Cerebellar cortex (tissue), 1 donor: ENCODE measurements at regions not wholly inside any gene's neighbourhood (a gene's known extent, or its start where the extent isn't known, plus 50 kb on each side); places are given as distances from the start of the nearest gene placed in this dataset.

Source experiments
- DNase-seq: peaks from one replicate; pipeline ENCODE4 v3.0.0-alpha.2; 2015; ENCODE audit warnings: low spot score

- no peak for DNase-seq
Observed at GRCh38 chr12:14279845-14280244, 85.6 kb upstream of the ATF7IP start.

DNA sequence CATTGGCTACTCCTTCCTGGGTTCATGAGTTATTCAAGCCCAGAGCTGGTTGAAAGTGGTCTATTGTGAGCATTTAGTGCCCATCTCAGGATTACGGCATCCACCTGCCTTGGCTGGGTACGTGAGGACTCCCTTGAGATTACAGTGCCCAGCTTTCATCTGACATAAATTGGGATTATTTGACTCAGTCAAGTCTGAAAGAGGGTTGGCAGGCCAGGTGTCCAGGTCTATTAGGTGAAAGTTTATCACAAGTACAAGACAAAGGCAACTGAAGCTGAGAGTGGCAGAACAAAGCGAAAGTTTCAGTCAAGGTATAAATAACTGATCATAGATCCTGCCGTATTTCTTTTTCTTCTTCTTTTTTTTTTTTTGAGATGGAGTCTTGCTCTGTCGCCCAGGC is 84.6 kb upstream of the ATF7IP start:
- no peak for DNase-seq

GRCh38 chr12:14281539-14281938 is 83.9 kb upstream of the ATF7IP start:
- no peak for DNase-seq

- DNase-seq = no peak
Observed at GRCh38 chr12:14283489-14284144, 81.9 kb upstream of the ATF7IP start.

GRCh38 chr12:14284184-14284722 is 81.2 kb upstream of the ATF7IP start:
- no peak for DNase-seq

GRCh38 chr12:14289601-14290000 is 75.9 kb upstream of the ATF7IP start:
- no peak for DNase-seq

DNA sequence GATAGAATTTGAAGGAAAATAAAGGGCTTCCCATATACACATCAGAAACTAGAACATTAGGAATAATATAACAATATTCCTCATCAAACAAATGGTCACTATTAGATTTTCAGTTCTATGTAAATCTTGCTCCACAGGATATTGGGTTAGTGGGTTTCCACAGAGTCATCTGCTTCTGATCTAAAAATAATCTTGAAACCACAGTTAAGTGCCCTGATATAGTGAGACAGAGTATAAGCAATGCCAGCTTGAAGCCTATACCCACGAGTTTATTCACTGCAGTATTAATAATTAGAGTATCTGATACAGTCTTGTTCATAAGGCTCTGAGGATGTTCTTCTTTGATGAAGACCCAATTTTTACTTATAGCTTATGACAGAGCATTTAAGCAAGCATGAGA is 74.5 kb upstream of the ATF7IP start:
- DNase-seq = no peak

- no peak for DNase-seq
Observed at GRCh38 chr12:14303661-14304155, 61.8 kb upstream of the ATF7IP start.

GRCh38 chr12:14307004-14307403 is 58.5 kb upstream of the ATF7IP start:
- no peak for DNase-seq

GRCh38 chr12:14308516-14308915 is 57.0 kb upstream of the ATF7IP start:
- no peak for DNase-seq

- no peak for DNase-seq
Observed at GRCh38 chr12:14310866-14311265, 54.6 kb upstream of the ATF7IP start.

GRCh38 chr12:14313379-14314138 is 51.9 kb upstream of the ATF7IP start:
- DNase-seq = no peak

DNA sequence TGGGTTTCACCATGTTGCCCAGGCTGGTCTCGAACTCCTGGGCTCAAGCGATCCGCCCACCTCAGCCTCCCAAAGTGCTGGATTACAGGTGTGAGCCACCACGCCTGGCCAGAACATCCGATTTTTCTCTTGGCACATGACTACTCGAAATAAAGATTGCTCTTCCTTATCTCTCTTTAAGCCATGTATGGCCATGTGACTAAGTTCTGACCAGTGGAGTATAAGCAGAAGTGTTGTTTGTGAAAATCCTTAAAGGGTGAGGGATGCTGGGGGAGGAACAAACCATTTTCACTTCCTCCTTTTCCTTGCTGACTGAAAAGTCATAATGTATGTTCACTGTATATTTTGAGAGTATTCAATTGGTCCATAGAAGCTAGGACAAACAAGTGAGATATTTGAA is 50.7 kb upstream of the ATF7IP start:
- DNase-seq = no peak

GRCh38 chr12:14315501-14315900 is 50.0 kb upstream of the ATF7IP start:
- no peak for DNase-seq
